DND-41 (cell line): ENCODE measurements at regions not wholly inside any gene's neighbourhood (a gene's known extent, or its start where the extent isn't known, plus 50 kb on each side); places are given as distances from the start of the nearest gene placed in this dataset.
"Not testable (repeated sequence)": the region's sequence is repeated elsewhere in the genome, so short reads cannot be mapped to it uniquely, and the experiment has no call there.

Source experiments
- ATAC-seq: fragments of 200-7000 bp; cut with Tn5 transposase; 3 replicates; pipeline ENCODE4 v1.9.1; 2021; ENCODE audit warnings: low read depth; ENCODE audit not compliant: insufficient read depth
- DNase-seq: peaks from one replicate; pipeline ENCODE4 v3.0.0-alpha.2; 2020
- H2AFZ ChIP-seq: 2 replicates; pipeline ENCODE4 v1.6.0; 2012; ENCODE audit warnings: low read depth, low read length
- H3K27ac ChIP-seq: 2 replicates; pipeline ENCODE4 v1.5.1; 2012; ENCODE audit warnings: low read length, inconsistent platforms
- H3K27me3 ChIP-seq: fragments of 200-600 bp; sonication (generic); 2 replicates; pipeline ENCODE4 v1.6.0; 2012; ENCODE audit warnings: low read length, mild to moderate bottlenecking, inconsistent platforms; ENCODE audit not compliant: insufficient read depth, poor library complexity
- H3K36me3 ChIP-seq: 2 replicates; pipeline ENCODE4 v1.5.1; 2012; ENCODE audit warnings: low read length, inconsistent platforms; ENCODE audit not compliant: insufficient read depth
- H3K4me1 ChIP-seq: 2 replicates; pipeline ENCODE4 v1.5.1; 2012; ENCODE audit warnings: mild to moderate bottlenecking, low read length; ENCODE audit not compliant: insufficient read depth
- H3K4me2 ChIP-seq: 2 replicates; pipeline ENCODE4 v1.6.0; 2012; ENCODE audit warnings: mild to moderate bottlenecking, moderate library complexity, low read length, inconsistent platforms; ENCODE audit not compliant: insufficient read depth
- H3K4me3 ChIP-seq, 2 experiments: fragments of 200-600 bp in 1 of 2; shearing (Covaris generic) in 1 of 2; 2 replicates each; pipeline ENCODE4 v1.5.1; 2012 to 2016; ENCODE audit warnings: inconsistent platforms in 2 of 2, low read length in 2 of 2, mild to moderate bottlenecking in 2 of 2, low read depth in 1 of 2, moderate library complexity in 1 of 2
- H3K79me2 ChIP-seq: 2 replicates; pipeline ENCODE4 v1.6.0; 2012; ENCODE audit warnings: low read length, inconsistent platforms; ENCODE audit not compliant: insufficient read depth
- H3K9ac ChIP-seq: 2 replicates; pipeline ENCODE4 v1.6.0; 2012; ENCODE audit warnings: low read depth, mild to moderate bottlenecking, inconsistent platforms, low read length, moderate library complexity
- H3K9me3 ChIP-seq: 2 replicates; pipeline ENCODE4 v1.5.1; 2012; ENCODE audit warnings: low read length, moderate library complexity, mild to moderate bottlenecking, inconsistent platforms; ENCODE audit not compliant: insufficient read depth, severe bottlenecking
- H4K20me1 ChIP-seq: 2 replicates; pipeline ENCODE4 v1.6.0; 2012; ENCODE audit warnings: low read length; ENCODE audit not compliant: insufficient read depth
- CTCF ChIP-seq: IDR thresholded peaks from 2 replicates; pipeline ENCODE4 v1.5.1; 2012; ENCODE audit warnings: borderline replicate concordance, low read length, moderate library complexity, mild to moderate bottlenecking; ENCODE audit not compliant: poor library complexity, severe bottlenecking; ENCODE audit errors: extremely low read depth
- EZH2 ChIP-seq: IDR thresholded peaks from 3 replicates; pipeline ENCODE4 v1.6.1; 2012; ENCODE audit warnings: borderline replicate concordance, low read depth, mild to moderate bottlenecking, moderate library complexity, low read length, inconsistent platforms; ENCODE audit not compliant: severe bottlenecking

- no peaks in the 10 kb centered on the region for H3K36me3 ChIP-seq
- no peak overlapping the region for H3K4me2 ChIP-seq
- DNase-seq = no peak
- no peaks in the 10 kb centered on the region for H3K4me1 ChIP-seq
- H3K79me2 ChIP-seq = no peaks in the 10 kb centered on the region
- H4K20me1 ChIP-seq = no peaks in the 10 kb centered on the region
- H2AFZ ChIP-seq = no peak overlapping the region
- no peaks in the 10 kb centered on the region for H3K27me3 ChIP-seq
- no peak for ATAC-seq
- no peak overlapping the region for H3K27ac ChIP-seq
- TF ChIP-seq CTCF (no peak), EZH2 (no peak)
- H3K4me3 ChIP-seq = no peak overlapping the region
- no peak overlapping the region for H3K9ac ChIP-seq
- no peaks in the 10 kb centered on the region for H3K9me3 ChIP-seq
Observed at GRCh38 chr4:12911750-12912358, 572.3 kb downstream of the RAB28 start.

GRCh38 chr4:12903640-12904039 lies 580.5 kb downstream of the RAB28 start:
- not testable (repeated sequence) for H3K4me1 ChIP-seq, H3K9ac ChIP-seq, H3K79me2 ChIP-seq, ATAC-seq, H3K9me3 ChIP-seq, H2AFZ ChIP-seq, H3K4me3 ChIP-seq, DNase-seq, H3K4me2 ChIP-seq, H3K27ac ChIP-seq, H4K20me1 ChIP-seq, H3K27me3 ChIP-seq, H3K36me3 ChIP-seq

GRCh38 chr4:12902735-12903134 lies 581.4 kb downstream of the RAB28 start:
- Histone ChIP-seq H3K9ac (no peak overlapping the region), H3K4me3 (no peak overlapping the region), H3K4me2 (no peak overlapping the region), H3K79me2 (no peaks in the 10 kb centered on the region), H4K20me1 (no peaks in the 10 kb centered on the region), H3K36me3 (no peaks in the 10 kb centered on the region), H3K27me3 (no peaks in the 10 kb centered on the region), H3K9me3 (no peaks in the 10 kb centered on the region), H2AFZ (no peak overlapping the region), H3K27ac (no peak overlapping the region), H3K4me1 (no peaks in the 10 kb centered on the region)
- DNase-seq = no peak
- ATAC-seq = no peak
- TF ChIP-seq EZH2 (no peak), CTCF (no peak)

- Histone ChIP-seq H3K9ac (no peak overlapping the region), H2AFZ (no peak overlapping the region), H4K20me1 (no peaks in the 10 kb centered on the region), H3K27me3 (no peaks in the 10 kb centered on the region), H3K79me2 (no peaks in the 10 kb centered on the region), H3K9me3 (no peaks in the 10 kb centered on the region), H3K36me3 (no peaks in the 10 kb centered on the region), H3K4me2 (no peak overlapping the region), H3K4me1 (no peaks in the 10 kb centered on the region), H3K27ac (no peak overlapping the region), H3K4me3 (no peak overlapping the region)
- DNase-seq (no peak), ATAC-seq (no peak)
- TF ChIP-seq EZH2 (no peak), CTCF (no peak)
Observed at GRCh38 chr4:12897954-12898353, 586.2 kb downstream of the RAB28 start.
